Activated CD8-positive, alpha-beta memory T cell treated with anti-CD3 and anti-CD28 coated beads for 48 hours (primary cell): ENCODE measurements at regions not wholly inside any gene's neighbourhood (a gene's known extent, or its start where the extent isn't known, plus 50 kb on each side); places are given as distances from the start of the nearest gene placed in this dataset.
A peak's percentile ranks its signal among the peaks of the same experiment; 100 is the strongest.
"Not testable (repeated sequence)": the region's sequence is repeated elsewhere in the genome, so short reads cannot be mapped to it uniquely, and the experiment has no call there.

Source experiments
- DNase-seq, 3 experiments: peaks; one replicate each; pipeline ENCODE4 v3.0.0-alpha.2; 2020; ENCODE audit warnings: low read depth in 2 of 3, low spot score in 2 of 3

DNA sequence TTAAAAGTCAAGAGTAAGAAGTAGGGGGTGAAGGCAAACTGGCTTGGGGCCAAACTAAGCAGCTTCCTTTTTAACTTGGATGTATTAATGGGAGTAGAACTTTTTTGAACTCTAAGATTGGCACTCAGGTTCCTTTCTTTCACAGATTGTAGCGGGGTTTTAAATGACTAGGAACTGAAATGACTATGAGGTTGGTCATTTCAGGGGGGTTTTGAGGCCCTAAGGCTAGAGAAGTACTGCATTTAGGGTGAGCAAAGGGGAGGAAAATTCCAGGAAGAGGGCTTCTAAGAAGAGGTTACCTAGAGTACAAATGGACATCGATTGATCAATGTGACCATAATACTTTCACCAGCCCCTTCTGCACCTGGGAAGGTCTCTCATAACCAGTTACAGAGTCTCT is 381.8 kb downstream of the MLLT3 start:
- DNase-seq, result no peak

DNA sequence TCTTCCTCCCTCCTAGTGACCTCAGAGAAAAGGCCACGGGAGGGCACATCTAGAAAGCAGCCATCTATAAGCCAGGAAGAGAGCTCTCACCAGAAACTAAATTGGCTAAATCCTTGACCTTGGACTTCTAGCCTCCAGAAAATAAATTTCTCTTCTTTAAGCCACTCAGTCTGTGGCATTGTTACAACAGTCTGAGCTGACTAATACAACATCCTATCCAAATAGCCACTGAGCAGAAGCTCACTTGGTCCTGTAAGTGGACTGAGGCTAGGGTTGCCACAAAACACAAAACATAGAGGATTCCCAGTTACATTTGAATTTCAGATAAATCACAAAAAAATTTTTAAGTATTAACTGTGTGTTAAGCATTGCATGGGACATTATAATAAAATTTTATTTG is 383.4 kb downstream of the MLLT3 start:
- no peak for DNase-seq

DNA sequence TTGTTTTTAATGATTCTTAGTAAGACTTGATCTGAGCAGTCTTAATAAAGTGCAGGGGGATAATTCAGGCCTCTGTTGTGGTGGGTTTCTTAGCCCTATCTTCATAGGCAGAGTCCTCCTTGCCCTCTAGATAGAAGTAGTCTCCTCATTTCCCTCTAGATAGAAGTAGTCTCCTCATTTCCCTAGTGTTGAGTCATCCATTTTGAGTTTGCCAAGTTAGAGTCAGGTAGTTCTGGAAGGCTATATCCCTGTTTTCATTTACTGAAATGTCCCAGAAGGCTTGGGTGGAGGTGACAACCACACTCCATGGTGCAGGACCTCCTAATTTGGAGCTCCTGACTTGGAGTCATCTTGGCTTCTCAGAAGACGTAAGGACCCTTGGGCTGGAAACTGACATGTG is 384.6 kb downstream of the MLLT3 start:
- no peak for DNase-seq

DNA sequence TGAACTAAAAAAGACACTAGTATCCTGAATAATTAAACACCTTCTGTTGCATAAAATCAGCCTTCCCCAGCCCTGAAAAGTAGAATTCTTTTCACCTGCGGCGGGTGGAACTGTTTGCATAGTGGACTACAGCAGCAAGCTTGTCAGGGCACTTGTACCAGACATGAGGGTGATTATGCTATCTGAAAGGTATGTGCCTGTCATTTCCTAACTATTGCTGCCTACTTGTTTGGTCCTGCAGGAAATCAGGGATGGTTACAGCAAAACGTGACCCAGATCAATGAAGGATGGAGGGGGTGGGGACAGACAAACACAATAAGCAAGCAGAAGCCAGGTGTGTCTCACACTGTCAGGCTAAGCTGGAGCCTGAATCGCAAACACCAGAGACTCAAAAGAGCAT is 385.6 kb downstream of the MLLT3 start:
- DNase-seq, result no peak

DNA sequence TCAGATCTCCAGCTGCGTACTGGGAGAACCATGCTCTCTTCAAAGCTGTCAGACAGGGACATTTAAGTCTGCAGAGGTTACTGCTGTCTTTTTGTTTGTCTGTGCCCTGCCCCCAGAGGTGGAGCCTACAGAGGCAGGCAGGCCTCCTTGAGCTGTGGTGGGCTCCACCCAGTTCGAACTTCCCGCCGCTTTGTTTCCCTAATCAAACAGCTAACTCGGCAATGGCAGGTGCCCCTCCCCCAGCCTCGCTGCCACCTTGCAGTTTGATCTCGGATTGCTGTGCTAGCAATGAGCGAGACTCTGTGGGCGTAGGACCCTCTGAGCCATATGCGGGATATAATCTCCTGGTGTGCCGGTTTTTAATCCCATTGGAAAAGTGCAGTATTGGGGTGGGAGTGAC is 387.1 kb downstream of the MLLT3 start:
- not testable (repeated sequence) for DNase-seq

DNA sequence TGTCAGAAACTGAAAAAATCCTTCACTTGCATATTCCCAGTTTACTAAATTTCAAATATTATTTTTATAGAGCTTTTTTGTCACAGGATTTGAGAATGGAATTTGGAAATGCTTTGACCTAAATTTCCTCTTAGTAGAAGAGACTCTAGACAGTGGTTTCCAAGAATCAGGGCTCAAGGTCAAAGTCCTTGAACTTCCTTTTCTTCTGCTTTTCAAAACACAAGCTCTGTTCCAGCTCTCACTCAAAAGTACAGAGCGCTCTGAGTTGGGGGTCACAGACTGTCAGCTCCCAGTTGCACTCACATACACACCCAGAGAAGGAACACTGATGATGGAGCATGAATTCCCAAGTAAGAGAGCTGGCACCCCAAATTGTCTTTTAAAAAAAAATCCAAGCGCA is 394.2 kb downstream of the MLLT3 start:
- DNase-seq, result no peak

DNA sequence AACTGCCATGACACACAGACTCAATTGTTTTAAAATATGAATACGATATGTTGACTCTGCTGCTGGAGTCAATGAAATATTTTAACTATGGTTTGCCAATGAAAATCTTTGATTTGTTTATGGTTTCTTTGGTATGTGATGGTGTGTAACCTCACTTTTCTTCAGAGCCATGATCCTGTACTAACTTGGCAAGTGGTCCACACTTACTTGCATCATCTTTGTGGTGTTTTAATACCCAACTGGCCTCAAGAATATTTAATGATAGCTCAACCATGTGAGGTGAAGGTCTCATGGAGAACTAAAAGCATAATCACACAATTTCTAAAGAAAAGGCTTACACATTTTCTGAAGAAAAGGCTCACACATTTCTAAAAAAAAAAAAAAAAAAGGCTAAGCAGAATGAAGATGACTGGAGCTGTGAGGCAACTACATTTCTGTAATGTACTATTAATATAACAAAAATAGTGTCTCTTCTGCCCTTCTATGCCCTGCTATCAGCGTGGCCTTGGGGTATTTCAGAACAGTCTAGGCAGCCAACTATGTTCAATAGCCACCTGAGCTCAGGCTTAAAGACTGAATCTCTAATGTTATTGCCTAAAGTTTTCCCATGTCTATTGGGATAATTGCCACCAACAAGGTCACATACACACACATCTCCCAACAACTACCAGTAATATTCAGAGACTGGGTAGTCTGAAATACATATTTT is 395.0 kb downstream of the MLLT3 start:
- no peak for DNase-seq

DNA sequence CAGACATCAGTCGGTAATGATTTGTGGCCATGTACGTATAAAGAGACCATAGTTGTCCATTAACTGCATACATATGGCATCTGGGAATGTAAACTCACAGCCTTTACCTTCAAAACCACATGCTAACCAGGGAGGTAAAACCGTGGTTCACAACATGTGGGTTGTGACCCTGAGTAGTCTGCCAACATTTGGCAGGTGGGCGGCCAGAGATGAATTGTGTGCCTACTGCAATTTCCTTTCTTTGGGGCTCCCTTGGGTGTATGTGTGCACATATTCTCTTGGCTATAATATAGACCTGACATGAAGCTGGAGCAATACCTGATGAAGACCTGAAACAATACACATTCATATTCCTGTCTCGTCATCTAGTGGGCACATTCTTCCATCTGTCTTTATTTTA is 396.0 kb downstream of the MLLT3 start:
- no peak for DNase-seq

DNA sequence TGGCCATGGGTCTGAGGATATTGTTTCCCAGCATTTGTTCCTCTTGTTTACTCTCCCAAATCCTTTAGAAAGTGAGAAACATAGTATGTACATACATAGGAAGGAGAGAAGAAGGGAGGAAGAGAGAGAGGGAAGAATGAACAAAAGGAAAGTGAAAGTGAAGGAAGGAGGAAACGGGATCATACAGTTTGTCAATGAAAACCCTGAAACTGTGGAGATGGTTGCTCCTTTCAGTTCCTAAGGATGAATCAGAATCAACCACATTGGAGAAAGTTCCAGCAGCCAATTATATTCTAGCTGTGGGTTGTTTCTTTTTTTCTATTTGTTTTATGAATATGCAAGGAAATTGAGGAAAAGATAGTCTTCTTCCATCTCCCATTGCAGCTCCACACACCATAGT is 396.5 kb downstream of the MLLT3 start:
- DNase-seq, result no peak

DNA sequence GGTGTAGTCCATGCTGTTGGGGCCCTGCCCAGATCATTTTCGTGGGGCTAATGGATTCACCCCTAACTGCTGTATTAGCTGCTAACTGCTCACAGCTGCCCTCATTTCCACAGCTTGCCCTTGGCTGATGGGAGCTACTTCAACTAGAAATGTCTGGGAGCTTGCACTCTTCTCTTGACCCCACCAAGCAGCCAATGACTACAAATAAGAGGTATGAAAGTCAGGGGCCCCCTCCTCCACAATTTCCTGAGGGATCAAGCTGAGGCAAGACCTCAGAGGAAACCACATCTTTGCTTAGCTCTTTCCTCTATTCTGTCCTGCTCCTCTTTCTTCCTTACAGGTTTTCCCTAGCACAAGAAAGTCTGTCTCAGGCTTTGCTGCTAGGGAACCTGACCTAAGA is 397.5 kb downstream of the MLLT3 start:
- DNase-seq, result no peak

DNA sequence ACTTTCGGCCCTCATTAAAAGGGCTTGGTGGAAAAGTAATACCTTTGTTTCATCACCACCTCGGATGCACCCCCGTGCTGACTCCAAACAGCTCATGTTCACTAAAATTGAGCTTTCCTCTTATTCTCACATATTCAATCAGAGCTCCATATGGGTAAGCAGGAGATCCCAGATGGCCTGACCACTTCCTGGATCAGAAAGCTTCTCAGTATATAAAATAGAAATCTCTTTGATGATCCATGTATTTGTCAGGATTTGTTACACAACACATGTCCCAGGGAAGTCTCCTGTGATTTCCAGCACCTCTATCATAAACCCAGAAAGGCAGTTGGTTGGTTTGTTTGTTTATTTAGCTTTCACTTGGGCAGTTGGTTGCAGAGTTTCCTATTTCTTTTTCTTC is 402.0 kb downstream of the MLLT3 start:
- no peak for DNase-seq

DNA sequence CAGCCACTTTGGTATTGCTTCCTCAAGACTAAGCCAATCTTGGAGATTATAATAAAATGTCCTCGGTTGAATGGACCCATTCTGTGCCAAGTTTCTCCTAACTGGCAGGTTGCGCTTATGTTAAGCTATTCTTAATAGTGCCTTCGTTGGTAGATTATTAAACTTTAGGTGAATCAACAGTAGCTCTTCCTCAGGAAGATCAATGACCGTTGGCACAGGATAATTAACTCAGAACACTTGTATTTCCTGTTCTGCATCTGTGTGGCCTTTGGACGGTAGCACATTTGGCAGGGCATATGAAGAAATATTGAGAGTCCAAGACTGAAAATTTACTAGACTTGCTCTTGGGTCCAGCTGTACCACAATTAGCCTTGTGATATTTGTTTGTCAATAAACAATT is 402.9 kb downstream of the MLLT3 start:
- no peak for DNase-seq

DNA sequence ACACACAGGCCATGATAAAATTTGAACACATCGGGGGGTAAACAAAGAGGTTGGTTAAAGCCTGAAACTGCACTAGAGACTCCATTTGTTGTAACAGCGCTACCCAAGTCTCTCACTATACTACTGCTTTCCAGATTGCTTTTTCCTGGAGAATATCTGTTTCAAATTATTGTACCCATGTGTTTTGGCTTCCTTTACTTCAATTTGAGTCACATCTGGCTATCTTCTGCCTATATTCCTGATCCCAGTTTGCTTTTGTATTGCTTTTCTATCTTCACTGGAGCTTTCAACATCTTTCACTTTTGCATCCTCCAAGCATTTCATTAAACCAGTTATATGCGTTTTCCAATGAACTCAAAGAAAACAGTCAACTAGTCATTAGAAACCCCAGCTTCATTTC is 404.7 kb downstream of the MLLT3 start:
- DNase-seq, result no peak

DNA sequence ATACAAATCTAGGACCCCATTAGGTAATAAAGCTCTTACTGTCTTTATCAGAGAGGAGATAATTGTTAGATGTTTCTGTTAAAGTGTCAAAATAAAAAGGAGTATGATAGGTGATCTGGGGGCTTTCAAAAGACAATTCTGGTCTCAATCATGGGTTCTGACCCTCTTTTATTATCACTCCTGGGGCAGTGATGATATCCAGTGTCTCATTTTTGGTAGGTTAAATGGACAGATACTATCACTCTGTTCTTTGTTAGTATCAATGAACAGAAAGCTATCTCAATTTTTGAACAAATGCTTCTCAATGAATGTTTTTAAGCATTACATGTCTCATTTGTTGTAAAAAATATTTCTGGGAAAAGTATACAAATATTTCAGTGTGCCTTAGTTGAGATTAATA is 405.9 kb downstream of the MLLT3 start:
- no peak for DNase-seq

DNA sequence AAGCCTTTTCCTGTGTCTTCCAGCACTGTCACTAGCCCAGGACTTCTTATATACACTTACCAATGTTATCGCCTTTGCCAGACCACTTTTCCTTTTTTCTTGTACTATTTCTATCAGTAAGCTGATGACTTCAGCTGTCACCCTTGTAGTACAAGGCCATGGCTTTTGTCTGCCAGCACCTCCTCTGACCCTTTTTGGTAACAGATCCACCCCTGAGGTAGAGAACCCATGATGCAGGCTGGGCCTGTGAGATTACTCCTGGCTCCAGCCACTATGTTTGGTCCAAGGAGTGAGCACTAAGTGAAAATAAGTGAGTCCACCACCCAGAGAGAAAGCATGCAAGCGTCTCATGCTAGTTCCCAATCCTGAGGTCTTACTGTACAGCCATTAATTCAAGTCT is 406.7 kb downstream of the MLLT3 start:
- DNase-seq, result no peak

DNA sequence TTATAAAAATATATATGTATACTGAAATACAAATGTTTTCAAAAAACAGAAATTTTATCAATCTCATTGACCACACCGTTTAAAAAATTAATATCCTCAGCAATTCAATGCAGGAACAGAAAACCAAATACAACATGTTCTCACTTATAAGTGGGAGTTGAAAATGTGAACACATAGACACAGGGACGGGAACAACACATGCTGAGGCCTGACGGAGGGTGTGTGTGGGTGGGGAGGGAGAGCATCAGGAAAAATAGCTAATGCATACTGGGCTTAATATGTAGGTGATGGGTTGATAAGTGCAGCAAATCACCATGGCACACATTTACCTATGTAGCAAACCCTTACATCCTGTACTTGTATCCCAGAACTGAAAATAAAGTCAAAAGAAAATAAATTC is 409.5 kb downstream of the MLLT3 start:
- DNase-seq, result no peak

DNA sequence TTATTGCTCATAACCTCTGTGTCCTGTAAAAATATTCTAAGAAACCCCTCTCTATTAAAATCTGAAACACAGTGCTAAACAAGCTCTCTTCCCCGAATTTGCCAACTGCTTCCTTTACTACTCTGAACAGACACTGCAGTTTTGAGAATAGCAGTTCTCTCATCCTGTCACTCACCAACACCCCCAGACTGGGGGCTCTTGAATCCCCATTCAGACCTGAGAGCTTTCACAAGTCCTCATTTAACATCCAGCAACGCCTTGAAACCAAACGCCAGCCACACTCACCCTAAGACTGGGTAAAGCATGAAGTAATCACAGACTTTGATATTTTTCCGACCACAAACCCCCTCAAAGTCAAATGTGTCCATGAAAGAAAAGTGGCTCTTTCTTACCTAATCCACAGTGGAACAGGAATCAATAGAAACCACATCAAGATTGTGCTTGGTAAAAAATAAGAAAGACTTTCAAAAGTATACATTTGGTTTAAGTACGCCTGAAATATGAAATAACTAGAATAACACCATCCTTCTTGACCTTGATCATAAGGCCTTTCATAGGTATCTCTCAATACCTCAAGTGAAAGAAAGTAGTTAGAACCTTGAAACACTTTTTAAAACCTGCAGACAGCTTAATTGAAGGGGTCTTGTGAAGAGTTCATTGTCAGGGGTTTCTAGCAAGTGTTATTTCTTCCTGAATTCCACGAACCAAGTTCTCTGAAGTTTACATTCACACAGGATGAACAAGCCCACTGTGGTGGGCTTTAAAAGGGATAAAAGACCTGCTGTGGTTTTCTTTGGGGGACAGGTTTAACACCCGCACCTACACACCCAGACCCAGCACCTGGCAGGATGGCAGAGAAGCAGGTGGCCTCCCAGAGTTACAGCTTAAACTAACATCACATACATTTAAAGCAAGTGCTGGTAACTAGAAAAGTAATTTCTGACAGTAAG is 412.6 kb downstream of the MLLT3 start:
- peak in 2 of 3 experiments; percentile 38 to 49 for DNase-seq

DNA sequence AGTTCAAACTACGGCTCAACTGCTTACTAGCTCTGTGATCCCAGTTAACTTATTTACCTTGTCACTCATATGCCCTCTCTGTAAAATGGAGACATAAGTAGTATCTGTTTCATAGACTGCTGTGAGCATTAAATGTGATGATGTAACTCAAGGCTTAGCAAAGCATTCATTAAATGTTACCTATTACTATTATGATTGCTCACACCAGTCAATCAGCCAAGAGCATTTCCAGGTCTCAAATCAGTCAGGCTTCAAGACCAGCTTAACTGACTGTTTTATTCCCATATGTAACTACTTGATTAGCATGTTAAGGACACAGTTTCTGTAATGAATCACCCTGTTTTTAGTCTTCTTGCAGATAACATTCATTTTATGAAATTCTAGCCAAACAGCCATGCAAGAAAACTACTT is 413.3 kb downstream of the MLLT3 start:
- DNase-seq, result no peak

DNA sequence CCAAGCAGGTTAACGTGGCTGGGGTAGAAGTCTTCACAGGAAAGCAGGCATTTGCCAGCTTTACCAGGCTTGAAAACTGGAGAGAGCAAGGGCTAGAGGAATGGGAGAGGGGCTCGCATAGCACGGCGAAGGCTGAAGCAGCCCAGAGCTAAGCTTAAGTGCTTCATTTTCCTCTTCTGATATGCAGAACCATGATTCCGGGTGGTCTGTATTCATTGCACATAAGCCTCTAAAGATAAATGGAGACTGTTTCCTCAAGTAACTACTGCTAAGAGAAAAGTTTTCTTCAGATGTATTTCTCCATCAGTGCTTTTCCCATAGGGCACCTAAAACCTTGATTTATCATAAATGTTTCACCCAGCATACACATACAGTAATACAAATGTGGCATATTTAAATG is 414.1 kb downstream of the MLLT3 start:
- DNase-seq, result no peak

DNA sequence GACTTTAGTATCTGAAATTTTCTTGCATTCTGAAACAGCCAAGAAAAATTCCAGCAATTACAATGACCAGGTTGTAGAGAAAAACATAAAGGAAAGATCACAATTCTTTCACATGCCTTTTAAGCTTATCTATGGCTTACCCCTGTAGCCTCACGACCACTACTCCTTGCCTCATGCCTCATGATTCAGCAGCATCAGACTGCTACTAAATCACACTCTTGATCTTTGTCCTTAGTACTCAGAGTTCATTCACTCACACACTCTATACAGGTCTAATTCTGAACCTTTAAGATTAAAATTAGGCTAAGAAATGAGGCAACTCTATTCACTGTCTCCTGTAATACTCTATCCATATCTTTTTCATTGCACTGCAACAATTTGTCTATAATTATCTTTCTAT is 415.1 kb downstream of the MLLT3 start:
- DNase-seq, result no peak

DNA sequence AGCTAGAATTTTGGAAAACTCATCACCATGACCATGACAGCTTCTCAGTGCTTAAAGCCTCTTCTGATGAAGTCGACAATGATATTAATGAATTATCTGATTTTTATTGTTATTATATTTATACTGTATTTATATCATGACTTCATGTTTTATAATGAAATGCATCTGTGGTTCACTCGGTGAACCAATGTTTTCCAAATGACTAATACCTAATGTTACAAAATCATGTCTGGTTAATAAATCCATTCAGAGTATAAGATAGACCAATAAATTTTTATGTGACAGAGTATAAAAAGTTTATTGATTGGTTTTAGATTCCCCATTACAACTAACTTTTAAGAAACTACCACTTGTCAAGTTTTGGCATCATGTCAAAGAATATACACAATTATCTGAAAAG is 416.5 kb downstream of the MLLT3 start:
- no peak for DNase-seq

DNA sequence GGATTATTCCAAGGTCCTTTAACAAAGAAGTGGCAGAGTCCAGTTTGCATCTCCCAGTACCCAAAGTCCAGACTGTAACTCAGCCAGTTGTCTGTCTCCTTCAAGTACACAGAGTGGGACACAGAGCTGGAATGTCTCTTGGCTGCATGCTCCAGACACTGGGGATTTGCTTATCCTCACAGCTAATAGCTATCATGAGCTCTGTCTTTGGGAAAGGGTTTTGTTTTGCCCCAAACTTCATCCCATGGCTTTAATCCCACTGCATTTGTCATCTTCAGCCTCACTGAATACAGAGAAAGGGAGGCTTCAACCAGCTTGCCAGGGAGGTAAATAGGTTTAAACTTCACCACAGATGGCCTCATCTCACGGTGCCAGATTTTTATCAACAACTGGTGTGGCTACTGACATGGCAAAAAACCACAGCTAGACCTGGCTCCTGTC is 412.2 kb upstream of the SLC24A2 start:
- no peak for DNase-seq

DNA sequence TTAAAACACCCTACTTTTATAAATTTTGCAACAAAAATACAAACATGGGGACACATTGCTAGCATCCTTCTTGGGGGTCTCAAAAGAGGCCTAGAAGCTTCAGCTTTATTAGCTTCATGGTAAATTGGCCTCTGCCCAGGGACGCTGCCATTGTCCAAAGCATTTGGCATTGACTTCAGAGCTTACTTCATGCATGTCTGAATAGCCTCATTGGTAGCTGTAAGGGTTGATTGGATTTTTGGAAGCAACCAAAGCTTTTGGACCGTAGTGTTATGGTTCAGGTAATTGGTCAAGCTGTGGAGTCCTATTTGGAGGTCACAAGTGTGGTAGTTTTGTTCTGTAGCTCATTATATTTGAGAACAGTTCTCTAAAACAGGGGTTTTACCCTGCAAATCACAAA is 411.7 kb upstream of the SLC24A2 start:
- DNase-seq, result no peak
